Neuron (in vitro differentiated cells): ENCODE measurements at regions not wholly inside any gene's neighbourhood (a gene's known extent, or its start where the extent isn't known, plus 50 kb on each side); places are given as distances from the start of the nearest gene placed in this dataset.
"Not testable (repeated sequence)": the region's sequence is repeated elsewhere in the genome, so short reads cannot be mapped to it uniquely, and the experiment has no call there.

Experiments
- H2AFZ ChIP-seq: one replicate; pipeline ENCODE4 v1.6.1; 2013; ENCODE audit warnings: low read depth, mild to moderate bottlenecking, inconsistent platforms, low read length, moderate library complexity
- H3K27me3 ChIP-seq: one replicate; pipeline ENCODE4 v1.6.1; 2013; ENCODE audit warnings: low read length; ENCODE audit not compliant: insufficient read depth
- H3K36me3 ChIP-seq: one replicate; pipeline ENCODE4 v1.6.1; 2013; ENCODE audit warnings: low read length; ENCODE audit not compliant: insufficient read depth
- H3K4me1 ChIP-seq: one replicate; pipeline ENCODE4 v1.6.1; 2013; ENCODE audit warnings: low read length; ENCODE audit not compliant: insufficient read depth
- H3K4me3 ChIP-seq: 2 replicates; pipeline ENCODE4 v1.5.1; 2013; ENCODE audit warnings: mild to moderate bottlenecking, low read length, moderate library complexity
- H3K9me3 ChIP-seq: one replicate; pipeline ENCODE4 v1.6.1; 2013; ENCODE audit warnings: low read length

DNA sequence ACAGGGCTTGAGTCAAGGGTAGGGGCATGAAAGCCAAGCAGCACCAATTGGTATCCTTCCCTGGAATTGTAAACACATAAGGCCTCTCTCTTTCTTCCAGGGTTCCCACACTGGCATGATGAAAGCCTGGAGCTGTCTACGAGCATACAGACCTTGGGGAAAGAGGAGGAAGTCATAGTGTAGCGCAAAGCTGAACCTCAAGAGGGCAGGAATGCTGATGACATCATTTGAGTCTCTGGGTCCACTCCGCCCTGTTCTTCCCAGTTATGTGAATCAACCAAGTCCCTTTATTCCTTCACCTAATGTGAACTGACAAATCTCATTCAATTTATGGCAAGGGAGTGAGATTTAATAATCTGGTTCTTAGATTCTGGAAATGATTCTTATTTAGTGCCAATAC, 266.4 kb upstream of the NCAM1 start:
- Histone ChIP-seq H3K4me1 (peaks cover 9% of the 10 kb centered on the region), H3K27me3 (no peaks in the 10 kb centered on the region), H3K4me3 (no peak overlapping the region), H3K36me3 (no peaks in the 10 kb centered on the region), H2AFZ (no peak overlapping the region), H3K9me3 (no peaks in the 10 kb centered on the region)

DNA sequence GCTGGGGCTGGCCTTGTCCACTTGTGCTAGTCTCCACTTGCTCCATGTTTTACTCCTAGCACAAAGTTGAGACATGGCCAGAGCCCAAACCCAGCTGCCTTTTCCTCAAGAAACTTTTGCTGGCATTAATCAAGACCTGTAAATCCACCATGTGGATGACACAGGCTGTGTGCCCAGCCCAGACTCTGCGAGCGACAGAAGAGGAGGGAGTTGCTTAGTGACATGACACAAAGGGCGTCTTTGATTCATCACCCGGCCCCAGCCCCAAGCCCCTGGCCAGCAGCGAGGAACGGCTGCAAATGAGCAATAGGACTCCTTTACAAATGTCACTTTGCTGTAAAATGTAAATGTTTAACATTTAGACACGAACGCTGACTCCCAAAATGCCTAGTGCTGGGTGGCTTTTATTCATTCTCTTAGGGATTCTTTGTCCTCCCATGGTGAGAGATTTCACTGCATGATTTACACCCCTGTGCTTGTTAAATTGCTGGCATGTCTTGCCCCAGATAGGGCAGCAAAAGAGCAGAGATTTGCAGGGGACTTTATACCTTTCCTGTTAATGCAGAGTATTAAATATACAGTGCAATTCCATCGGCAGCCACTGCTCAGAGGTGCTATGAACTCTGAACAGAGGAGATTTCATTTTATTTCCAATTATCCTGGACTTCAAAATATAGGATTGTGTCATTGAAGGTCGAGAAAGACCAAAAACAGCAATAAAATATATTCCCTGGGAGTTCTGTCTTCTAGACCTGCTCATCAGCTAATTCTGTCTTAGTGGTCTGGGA, 263.6 kb upstream of the NCAM1 start:
- H2AFZ ChIP-seq = no peak overlapping the region
- H3K36me3 ChIP-seq = no peaks in the 10 kb centered on the region
- H3K27me3 ChIP-seq = no peaks in the 10 kb centered on the region
- no peak overlapping the region for H3K4me3 ChIP-seq
- peaks cover 9% of the 10 kb centered on the region for H3K4me1 ChIP-seq
- no peaks in the 10 kb centered on the region for H3K9me3 ChIP-seq

DNA sequence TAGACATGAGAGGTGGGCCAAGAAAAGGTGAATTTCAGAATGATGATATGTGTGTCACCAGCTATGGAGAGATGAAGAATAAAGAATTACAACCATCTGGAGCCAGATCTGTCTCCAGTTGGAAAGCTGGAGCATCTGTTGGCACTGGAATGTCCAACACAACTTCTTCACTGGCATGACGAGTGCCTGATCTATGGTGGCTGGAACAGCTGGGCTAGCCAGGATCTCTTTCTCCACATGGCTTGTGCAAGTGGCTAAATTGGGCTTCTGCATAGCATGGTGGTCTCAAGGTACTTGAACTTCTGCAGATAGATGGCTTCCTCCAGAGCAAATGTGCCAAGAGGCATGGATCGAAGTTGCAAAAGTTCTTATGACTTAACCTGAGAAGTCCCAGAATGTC, 256.1 kb upstream of the NCAM1 start:
- no peak overlapping the region for H2AFZ ChIP-seq
- H3K36me3 ChIP-seq = no peaks in the 10 kb centered on the region
- H3K4me3 ChIP-seq = no peak overlapping the region
- no peaks in the 10 kb centered on the region for H3K9me3 ChIP-seq
- no peaks in the 10 kb centered on the region for H3K27me3 ChIP-seq
- H3K4me1 ChIP-seq = no peaks in the 10 kb centered on the region

DNA sequence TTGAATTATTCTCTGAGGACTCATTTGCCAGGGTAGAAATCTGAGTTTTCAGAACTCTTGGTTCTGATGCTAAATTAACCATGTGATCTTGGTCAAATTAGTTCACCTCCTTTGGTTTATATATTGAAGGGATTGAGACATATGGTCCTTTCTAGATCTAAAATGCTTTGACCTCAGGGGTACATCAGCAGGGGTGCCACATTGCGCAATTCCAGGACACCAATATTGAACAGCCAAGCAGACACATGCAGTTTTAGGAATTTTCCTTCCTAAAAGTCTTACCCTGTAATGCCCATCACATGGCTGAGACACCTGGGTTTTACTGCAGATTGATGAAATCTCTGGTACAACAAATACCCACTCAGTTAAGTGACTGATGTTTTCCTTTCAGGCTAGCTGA, 254.4 kb upstream of the NCAM1 start:
- no peaks in the 10 kb centered on the region for H3K36me3 ChIP-seq
- H3K27me3 ChIP-seq = no peaks in the 10 kb centered on the region
- H3K4me3 ChIP-seq = no peak overlapping the region
- no peaks in the 10 kb centered on the region for H3K9me3 ChIP-seq
- no peak overlapping the region for H2AFZ ChIP-seq
- no peaks in the 10 kb centered on the region for H3K4me1 ChIP-seq

DNA sequence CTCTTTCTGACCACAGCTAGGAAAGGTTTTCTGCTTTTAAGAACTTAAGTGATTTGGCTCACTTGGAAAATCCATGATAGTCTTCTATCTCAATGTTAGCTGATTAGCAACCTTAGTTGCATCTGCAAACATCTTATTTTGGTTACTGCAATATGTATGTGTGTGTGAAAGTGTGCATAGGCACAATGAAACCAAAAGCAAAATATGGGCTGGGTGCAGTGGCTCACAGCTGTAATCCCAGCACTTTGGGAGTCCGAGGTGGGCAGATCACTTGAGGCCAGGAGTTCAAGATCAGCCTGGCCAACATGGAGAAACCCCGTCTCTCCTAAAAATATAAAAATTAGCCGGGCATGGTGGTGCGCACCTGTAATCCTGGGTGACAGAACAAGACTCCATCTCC, 246.9 kb upstream of the NCAM1 start:
- not testable (repeated sequence) for H2AFZ ChIP-seq, H3K9me3 ChIP-seq, H3K27me3 ChIP-seq, H3K4me1 ChIP-seq, H3K4me3 ChIP-seq, H3K36me3 ChIP-seq

DNA sequence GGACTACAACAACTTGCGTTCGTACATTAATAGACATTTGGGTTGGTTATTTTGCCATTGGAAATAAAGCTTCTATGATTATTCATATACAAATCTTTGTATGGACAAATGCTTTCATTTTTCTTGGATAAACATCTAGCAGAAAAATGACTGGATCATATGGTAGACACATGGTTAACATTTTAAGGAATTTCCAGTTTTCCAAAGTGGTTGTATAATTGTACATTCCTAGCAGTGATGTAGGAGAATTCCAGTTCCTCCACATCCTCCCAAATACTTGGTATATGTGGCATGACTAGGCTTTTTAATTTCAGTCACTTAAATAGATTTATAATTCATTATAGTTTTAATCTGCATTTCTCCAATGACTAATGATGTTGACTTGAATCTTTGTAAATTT, 246.2 kb upstream of the NCAM1 start:
- Histone ChIP-seq H2AFZ (no peak overlapping the region), H3K4me3 (no peak overlapping the region), H3K4me1 (no peaks in the 10 kb centered on the region)

DNA sequence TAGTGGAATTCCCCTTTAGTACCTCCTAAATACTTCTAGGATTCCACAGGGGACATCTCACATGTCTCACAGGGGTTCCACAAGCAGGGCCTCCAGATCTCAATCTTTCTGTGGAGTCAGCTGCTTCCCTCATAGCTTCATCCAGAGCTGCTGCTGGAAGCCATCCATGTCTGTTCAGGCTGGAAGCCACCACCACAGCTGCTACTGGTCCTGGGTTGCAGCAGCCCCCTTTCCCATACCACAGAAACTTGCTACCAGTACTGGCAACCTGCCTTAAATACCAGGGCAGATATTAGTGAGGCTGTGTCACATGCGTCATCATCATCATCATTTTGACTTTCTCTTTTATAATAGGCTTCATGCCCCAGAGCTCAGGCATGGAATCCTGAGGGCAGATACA, 242.7 kb upstream of the NCAM1 start:
- H2AFZ ChIP-seq = no peak overlapping the region
- no peaks in the 10 kb centered on the region for H3K9me3 ChIP-seq
- no peaks in the 10 kb centered on the region for H3K4me1 ChIP-seq
- H3K4me3 ChIP-seq = no peak overlapping the region
- H3K27me3 ChIP-seq = no peaks in the 10 kb centered on the region
- no peaks in the 10 kb centered on the region for H3K36me3 ChIP-seq

More for the DNA sequence above, 246.2 kb upstream of the NCAM1 start:
- Histone ChIP-seq H3K36me3 (no peaks in the 10 kb centered on the region), H3K9me3 (no peaks in the 10 kb centered on the region), H3K27me3 (no peaks in the 10 kb centered on the region)

DNA sequence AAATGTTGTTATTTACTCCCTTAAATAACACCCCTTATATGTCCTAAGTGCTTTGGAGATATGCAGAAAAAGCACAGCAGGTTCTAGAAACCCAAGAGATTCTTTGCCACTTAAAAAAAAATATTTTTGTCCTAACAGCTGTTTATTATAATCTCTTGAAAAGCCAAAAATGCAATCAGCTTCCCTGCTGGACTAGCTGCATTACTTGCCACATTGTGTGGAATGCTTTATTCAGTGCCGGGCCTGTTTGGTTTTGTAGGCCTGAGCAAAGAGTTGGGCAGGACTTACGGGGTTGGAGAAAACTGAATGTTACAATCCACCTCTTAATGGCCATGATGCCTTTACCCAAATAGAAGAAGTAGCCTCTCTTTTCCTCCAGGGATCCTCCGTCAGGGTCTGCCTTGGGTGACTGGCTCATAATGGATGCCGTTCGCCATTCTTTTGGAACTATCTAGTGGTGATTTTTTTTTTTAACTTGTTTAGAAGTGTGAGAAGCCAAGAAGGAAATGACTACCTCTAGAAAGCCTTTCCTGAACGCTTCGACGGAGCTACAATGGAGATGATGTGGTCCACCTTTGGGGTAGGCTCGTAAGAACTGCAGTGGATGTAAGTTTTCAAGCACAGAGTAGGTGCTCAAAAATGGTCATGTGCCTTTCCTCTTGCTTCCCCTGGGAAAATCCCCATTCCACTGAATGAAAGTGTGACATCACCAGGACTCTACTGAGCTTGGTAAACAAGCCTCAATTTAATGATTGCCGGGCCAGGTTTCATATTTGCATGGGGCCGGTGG, 241.3 kb upstream of the NCAM1 start:
- no peaks in the 10 kb centered on the region for H3K9me3 ChIP-seq
- H3K4me3 ChIP-seq = no peak overlapping the region
- no peaks in the 10 kb centered on the region for H3K4me1 ChIP-seq
- H2AFZ ChIP-seq = no peak overlapping the region
- H3K27me3 ChIP-seq = no peaks in the 10 kb centered on the region
- H3K36me3 ChIP-seq = no peaks in the 10 kb centered on the region

DNA sequence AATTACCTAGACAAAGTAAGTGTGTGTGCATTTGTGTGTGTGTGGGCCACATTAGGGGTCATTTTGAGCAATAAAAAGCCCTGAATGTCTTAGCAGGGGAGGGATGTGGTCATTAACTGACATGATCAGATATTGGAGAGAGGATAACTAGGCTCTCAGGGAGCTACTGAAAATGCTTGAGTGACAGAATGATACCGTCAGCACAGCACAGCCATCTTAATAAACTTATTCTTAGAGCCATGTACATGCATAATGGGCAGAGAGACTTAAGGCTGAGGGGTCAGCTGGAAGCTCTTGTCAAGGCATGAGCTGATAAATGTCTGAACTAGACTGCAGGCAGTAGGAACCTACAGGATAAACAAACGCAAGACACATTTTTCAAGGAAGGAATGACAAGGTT, 239.1 kb upstream of the NCAM1 start:
- H3K27me3 ChIP-seq = no peaks in the 10 kb centered on the region
- no peaks in the 10 kb centered on the region for H3K4me1 ChIP-seq
- no peaks in the 10 kb centered on the region for H3K36me3 ChIP-seq
- H3K9me3 ChIP-seq = no peaks in the 10 kb centered on the region
- no peak overlapping the region for H3K4me3 ChIP-seq
- H2AFZ ChIP-seq = no peak overlapping the region

DNA sequence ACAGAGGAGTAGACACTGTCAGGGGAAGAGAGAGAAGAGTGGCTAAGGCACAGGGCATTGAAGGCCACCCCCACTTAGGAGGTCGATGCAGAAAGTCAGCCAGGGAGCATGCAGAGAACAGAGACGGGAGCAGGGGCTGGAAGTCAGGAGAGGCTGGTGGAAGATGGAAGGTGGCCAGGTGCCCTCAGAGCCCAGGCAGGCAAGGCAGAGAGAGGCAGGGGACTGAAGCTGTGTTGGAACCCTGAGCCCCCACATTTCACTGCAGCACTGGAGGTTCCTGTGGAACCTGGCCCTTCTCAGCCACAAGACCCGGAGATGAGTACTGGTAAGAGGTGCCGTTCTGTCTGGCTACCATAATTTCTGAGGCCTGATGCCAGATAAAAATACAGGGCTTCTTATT, 238.3 kb upstream of the NCAM1 start:
- Histone ChIP-seq H3K36me3 (no peaks in the 10 kb centered on the region), H3K9me3 (no peaks in the 10 kb centered on the region), H3K4me3 (no peak overlapping the region), H3K27me3 (no peaks in the 10 kb centered on the region), H2AFZ (no peak overlapping the region), H3K4me1 (no peaks in the 10 kb centered on the region)

DNA sequence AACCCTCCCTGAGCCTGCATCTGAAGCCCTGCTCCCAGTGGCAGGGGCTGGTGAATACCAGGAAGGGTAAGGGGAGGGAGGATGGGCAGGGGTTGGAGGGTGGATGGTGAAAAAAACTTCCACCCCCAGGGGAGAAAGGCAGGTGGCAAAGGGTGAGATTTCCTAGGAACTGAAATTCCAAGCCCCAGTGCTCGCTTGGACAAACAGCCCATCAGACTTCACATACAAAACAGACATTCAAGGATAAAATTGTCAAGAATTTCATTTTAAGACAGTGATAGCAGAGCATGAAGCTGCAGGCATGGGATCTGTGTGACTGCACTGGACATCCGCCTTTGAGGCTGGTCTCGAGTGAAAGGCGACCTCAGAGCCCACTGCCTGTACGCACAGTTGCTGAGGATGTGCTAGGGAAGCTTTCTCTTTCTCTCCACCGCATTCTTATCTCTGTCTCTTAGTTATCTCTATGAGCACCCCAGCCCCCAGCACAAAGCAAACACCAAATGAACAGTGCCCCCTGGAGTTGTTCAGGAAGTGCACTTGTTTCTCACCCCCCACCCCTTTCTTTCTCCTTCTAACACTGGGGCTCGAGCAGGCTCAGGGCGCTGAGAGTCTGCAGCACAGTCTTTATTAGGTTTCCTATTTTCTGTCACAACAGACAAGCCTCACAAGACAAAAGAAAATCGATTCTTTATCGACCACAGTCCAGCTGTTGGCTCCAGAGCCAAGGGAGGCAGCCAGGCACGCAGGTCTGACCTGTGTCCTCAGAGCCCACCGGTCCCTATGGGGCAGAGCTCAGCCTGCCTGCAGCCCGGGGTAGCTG, 237.3 kb upstream of the NCAM1 start:
- no peaks in the 10 kb centered on the region for H3K9me3 ChIP-seq
- no peaks in the 10 kb centered on the region for H3K4me1 ChIP-seq
- no peak overlapping the region for H2AFZ ChIP-seq
- H3K36me3 ChIP-seq = no peaks in the 10 kb centered on the region
- H3K4me3 ChIP-seq = no peak overlapping the region
- H3K27me3 ChIP-seq = no peaks in the 10 kb centered on the region

DNA sequence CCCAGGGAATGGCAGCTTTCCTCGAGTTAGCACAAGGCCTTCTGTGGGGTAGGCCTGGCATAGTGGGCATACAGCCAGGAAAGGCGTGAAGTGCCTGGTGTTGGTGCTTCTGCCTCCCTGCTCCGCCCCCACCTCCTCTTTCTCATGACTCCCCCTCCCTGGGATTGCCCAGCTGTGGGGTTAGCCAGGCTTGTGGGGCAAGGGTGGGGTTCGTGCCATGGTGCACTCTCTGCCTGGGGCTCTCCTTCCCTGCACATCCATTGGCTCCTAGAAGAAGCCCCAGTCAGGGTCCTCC, 236.8 kb upstream of the NCAM1 start:
- Histone ChIP-seq H3K9me3 (no peaks in the 10 kb centered on the region), H3K36me3 (no peaks in the 10 kb centered on the region), H3K4me1 (no peaks in the 10 kb centered on the region), H3K4me3 (no peak overlapping the region), H3K27me3 (no peaks in the 10 kb centered on the region), H2AFZ (no peak overlapping the region)

DNA sequence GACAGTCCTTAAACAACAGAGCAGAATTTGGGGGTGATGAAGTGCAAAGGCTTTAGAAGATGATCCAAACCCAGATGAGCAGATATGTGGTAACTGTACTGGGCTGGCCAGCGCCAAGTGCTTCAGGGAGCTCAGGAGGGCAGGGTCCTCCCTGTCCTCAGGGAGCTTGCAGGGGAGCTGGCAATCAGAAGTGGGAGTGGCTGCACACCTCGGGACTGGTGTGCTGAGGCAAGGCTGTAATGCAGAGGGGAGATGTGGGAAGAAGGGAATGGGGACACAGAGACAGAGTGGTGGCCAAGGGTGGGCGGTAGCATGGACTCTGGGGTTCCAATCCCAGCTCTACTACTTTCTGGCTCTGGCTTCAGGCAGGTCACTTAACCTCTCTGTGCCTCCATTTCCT, 235.6 kb upstream of the NCAM1 start:
- no peaks in the 10 kb centered on the region for H3K27me3 ChIP-seq
- H3K4me3 ChIP-seq = no peak overlapping the region
- H3K4me1 ChIP-seq = no peaks in the 10 kb centered on the region
- no peaks in the 10 kb centered on the region for H3K9me3 ChIP-seq
- H2AFZ ChIP-seq = no peak overlapping the region
- H3K36me3 ChIP-seq = no peaks in the 10 kb centered on the region
